Neural progenitor cell (in vitro differentiated cells): ENCODE measurements at regions not wholly inside any gene's neighbourhood (a gene's known extent, or its start where the extent isn't known, plus 50 kb on each side); places are given as distances from the start of the nearest gene placed in this dataset.

Source experiments
- EZH2 ChIP-seq: fragments of 200-600 bp; sonication (generic); IDR thresholded peaks from 2 replicates; pipeline ENCODE4 v1.6.1; 2017; ENCODE audit warnings: antibody characterized with exemption, mild to moderate bottlenecking, moderate library complexity
- TF ChIP-seq, protein P1 (sequence below): fragments of 200-600 bp; sonication (generic); IDR thresholded peaks from 2 replicates; pipeline ENCODE4 v1.5.1; 2017; ENCODE audit warnings: antibody characterized with exemption, mild to moderate bottlenecking

DNA sequence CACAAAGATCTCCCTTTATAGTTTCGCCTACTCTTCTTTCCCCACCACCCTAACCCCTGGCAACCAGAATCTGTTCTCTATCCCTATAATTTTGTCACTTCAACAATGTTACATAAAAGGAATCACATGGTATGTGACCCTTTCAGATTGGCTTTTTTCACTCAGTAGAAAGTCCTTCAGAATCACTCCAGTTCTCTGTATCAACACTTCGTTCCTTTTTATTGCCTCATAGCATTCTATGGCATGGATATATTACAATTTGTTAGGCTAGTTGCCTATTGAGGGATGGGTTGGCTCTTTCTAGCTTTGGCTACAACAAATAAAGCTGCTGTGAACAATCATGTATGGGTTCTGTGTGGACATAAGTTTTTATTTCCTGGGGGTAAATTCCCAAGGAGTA, 163.1 kb downstream of the RPIA start:
- TF ChIP-seq, protein P1, sequence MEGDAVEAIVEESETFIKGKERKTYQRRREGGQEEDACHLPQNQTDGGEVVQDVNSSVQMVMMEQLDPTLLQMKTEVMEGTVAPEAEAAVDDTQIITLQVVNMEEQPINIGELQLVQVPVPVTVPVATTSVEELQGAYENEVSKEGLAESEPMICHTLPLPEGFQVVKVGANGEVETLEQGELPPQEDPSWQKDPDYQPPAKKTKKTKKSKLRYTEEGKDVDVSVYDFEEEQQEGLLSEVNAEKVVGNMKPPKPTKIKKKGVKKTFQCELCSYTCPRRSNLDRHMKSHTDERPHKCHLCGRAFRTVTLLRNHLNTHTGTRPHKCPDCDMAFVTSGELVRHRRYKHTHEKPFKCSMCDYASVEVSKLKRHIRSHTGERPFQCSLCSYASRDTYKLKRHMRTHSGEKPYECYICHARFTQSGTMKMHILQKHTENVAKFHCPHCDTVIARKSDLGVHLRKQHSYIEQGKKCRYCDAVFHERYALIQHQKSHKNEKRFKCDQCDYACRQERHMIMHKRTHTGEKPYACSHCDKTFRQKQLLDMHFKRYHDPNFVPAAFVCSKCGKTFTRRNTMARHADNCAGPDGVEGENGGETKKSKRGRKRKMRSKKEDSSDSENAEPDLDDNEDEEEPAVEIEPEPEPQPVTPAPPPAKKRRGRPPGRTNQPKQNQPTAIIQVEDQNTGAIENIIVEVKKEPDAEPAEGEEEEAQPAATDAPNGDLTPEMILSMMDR, result no peak
- no peak for TF ChIP-seq EZH2
